H1 (cell line): ENCODE measurements at regions not wholly inside any gene's neighbourhood (a gene's known extent, or its start where the extent isn't known, plus 50 kb on each side); places are given as distances from the start of the nearest gene placed in this dataset.

Experiments
- EZH2 ChIP-seq: fragments of 200-600 bp; sonication (generic); IDR thresholded peaks from 2 replicates; pipeline ENCODE4 v1.7.1; 2012; ENCODE audit warnings: low read depth, mild to moderate bottlenecking, moderate library complexity, low read length, inconsistent platforms; ENCODE audit not compliant: severe bottlenecking
- HDAC2 ChIP-seq, 2 experiments: fragments of 300-600 bp in 1 of 2; sonication (generic) in 1 of 2; IDR thresholded peaks; 2 replicates each; pipeline ENCODE4 v1.6.1; 2011 to 2012; ENCODE audit warnings: low read depth in 2 of 2, low read length in 2 of 2, mild to moderate bottlenecking in 2 of 2, moderate library complexity in 2 of 2, borderline replicate concordance in 1 of 2, inconsistent platforms in 1 of 2
- JUN ChIP-seq: IDR thresholded peaks from 2 replicates; pipeline ENCODE4 v1.6.1; 2011; ENCODE audit warnings: low read depth, mild to moderate bottlenecking, improper control_type of control experiment, low read length
- NRF1 ChIP-seq: IDR thresholded peaks from 2 replicates; pipeline ENCODE4 v1.6.1; 2011; ENCODE audit warnings: mild to moderate bottlenecking, low read depth, low read length, improper control_type of control experiment
- POLR2A ChIP-seq, 2 experiments: IDR thresholded peaks; 1 replicate in 1 of 2; 2 replicates in 1 of 2; pipeline ENCODE4 v1.6.1; 2011; ENCODE audit warnings: low read depth in 2 of 2, low read length in 2 of 2, mild to moderate bottlenecking in 2 of 2; ENCODE audit errors: control extremely low read depth in 1 of 2
- RBBP5 ChIP-seq: IDR thresholded peaks from 2 replicates; pipeline ENCODE4 v1.7.1; 2012; ENCODE audit warnings: low read depth, mild to moderate bottlenecking, inconsistent platforms, low read length, moderate library complexity, borderline replicate concordance
- RFX5 ChIP-seq: IDR thresholded peaks from 2 replicates; pipeline ENCODE4 v1.6.1; 2011; ENCODE audit warnings: low read depth, low read length, improper control_type of control experiment, borderline replicate concordance
- SP2 ChIP-seq: IDR thresholded peaks from 2 replicates; pipeline ENCODE4 v1.6.1; 2012; ENCODE audit warnings: mild to moderate bottlenecking, low read length, inconsistent platforms
- SUZ12 ChIP-seq: fragments of 200-600 bp; sonication (generic); IDR thresholded peaks from 2 replicates; pipeline ENCODE4 v1.6.1; 2012; ENCODE audit warnings: mild to moderate bottlenecking, inconsistent platforms, low read length, moderate library complexity, mixed read lengths
- TF ChIP-seq, protein P1 (sequence below), 3 experiments: IDR thresholded peaks; 1 replicate in 2 of 3; 2 replicates in 1 of 3; pipeline versions ENCODE4 v1.5.1 to v1.6.1; 2011; ENCODE audit warnings: low read length in 3 of 3, mild to moderate bottlenecking in 3 of 3, inconsistent platforms in 2 of 3, low read depth in 1 of 3, moderate library complexity in 1 of 3; ENCODE audit not compliant: insufficient read depth in 1 of 3; ENCODE audit errors: control extremely low read depth in 1 of 3

DNA sequence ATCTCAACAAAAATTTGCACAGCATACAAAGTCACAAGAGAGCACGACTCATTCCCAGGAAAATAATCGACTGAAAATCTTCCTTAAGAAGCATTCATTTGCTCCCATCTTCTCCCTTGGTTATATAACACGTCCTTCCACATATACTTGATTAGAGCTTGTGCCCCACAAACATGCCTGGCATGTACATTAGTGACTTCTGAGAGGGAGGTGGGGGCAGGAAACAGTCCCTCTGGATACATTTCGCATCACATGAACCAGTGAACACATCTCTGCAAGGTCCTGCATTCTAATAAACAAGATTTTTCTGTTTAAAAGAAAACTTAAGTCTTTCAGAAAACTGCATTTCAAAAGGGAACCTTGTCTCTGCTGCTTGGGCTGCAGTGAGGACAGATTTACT is 54.1 kb upstream of the IGLL5 start:
- TF ChIP-seq, protein P1, sequence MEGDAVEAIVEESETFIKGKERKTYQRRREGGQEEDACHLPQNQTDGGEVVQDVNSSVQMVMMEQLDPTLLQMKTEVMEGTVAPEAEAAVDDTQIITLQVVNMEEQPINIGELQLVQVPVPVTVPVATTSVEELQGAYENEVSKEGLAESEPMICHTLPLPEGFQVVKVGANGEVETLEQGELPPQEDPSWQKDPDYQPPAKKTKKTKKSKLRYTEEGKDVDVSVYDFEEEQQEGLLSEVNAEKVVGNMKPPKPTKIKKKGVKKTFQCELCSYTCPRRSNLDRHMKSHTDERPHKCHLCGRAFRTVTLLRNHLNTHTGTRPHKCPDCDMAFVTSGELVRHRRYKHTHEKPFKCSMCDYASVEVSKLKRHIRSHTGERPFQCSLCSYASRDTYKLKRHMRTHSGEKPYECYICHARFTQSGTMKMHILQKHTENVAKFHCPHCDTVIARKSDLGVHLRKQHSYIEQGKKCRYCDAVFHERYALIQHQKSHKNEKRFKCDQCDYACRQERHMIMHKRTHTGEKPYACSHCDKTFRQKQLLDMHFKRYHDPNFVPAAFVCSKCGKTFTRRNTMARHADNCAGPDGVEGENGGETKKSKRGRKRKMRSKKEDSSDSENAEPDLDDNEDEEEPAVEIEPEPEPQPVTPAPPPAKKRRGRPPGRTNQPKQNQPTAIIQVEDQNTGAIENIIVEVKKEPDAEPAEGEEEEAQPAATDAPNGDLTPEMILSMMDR (IDR thresholded peaks at IDR 0.05; ENCODE audit: control extremely low read depth in 1 of 3, insufficient read depth in 1 of 3, low read depth in 1 of 3, low read length in 3 of 3): no peak
- TF ChIP-seq POLR2A (IDR thresholded peaks at IDR 0.05; ENCODE audit: control extremely low read depth in 1 of 2, low read depth in 2 of 2, low read length in 2 of 2) (no peak), SUZ12 (no peak), RFX5 (no peak), JUN (no peak), NRF1 (no peak), SP2 (no peak), HDAC2 (IDR thresholded peaks at IDR 0.05; ENCODE audit: borderline replicate concordance in 1 of 2, low read depth in 2 of 2, low read length in 2 of 2) (no peak), RBBP5 (no peak), EZH2 (no peak)
